BJ (cell line): ENCODE measurements at regions not wholly inside any gene's neighbourhood (a gene's known extent, or its start where the extent isn't known, plus 50 kb on each side); places are given as distances from the start of the nearest gene placed in this dataset.
"Not testable (repeated sequence)": the region's sequence is repeated elsewhere in the genome, so short reads cannot be mapped to it uniquely, and the experiment has no call there.

ENCODE experiments used
- CTCF ChIA-PET: fragments of 350-600 bp; formaldehyde crosslinking; extraction: SDS; loops from one replicate; lab custom pipeline; 2021; ENCODE audit warnings: antibody characterized with exemption, inconsistent platforms; lab: Yijun Ruan, JAX
- POLR2A ChIA-PET: fragments of 300-600 bp; sonication (Branson Sonifier 250); formaldehyde crosslinking; extraction: SDS; loops from one replicate; lab custom pipeline; 2021; ENCODE audit warnings: antibody characterized with exemption; lab: Charles Lee
- DNase-seq: peaks from one replicate; pipeline ENCODE4 v3.0.0-alpha.2; 2011; ENCODE audit warnings: low read depth
- H3K27me3 ChIP-seq: 2 replicates; pipeline ENCODE4 v1.6.0; 2011; ENCODE audit warnings: low read length; ENCODE audit not compliant: control insufficient read depth, insufficient read depth
- H3K36me3 ChIP-seq: 2 replicates; pipeline ENCODE4 v1.5.1; 2011; ENCODE audit warnings: low read length; ENCODE audit not compliant: control insufficient read depth, insufficient read depth
- H3K4me3 ChIP-seq: 2 replicates; pipeline ENCODE4 v1.5.1; 2011; ENCODE audit warnings: low read depth, mild to moderate bottlenecking, control low read depth, low read length
- TF ChIP-seq, protein P1 (sequence below): IDR thresholded peaks from 2 replicates; pipeline ENCODE4 v1.5.1; 2011; ENCODE audit warnings: low read depth, mild to moderate bottlenecking, control low read depth, inconsistent platforms, low read length, moderate library complexity; ENCODE audit not compliant: insufficient read depth

DNA sequence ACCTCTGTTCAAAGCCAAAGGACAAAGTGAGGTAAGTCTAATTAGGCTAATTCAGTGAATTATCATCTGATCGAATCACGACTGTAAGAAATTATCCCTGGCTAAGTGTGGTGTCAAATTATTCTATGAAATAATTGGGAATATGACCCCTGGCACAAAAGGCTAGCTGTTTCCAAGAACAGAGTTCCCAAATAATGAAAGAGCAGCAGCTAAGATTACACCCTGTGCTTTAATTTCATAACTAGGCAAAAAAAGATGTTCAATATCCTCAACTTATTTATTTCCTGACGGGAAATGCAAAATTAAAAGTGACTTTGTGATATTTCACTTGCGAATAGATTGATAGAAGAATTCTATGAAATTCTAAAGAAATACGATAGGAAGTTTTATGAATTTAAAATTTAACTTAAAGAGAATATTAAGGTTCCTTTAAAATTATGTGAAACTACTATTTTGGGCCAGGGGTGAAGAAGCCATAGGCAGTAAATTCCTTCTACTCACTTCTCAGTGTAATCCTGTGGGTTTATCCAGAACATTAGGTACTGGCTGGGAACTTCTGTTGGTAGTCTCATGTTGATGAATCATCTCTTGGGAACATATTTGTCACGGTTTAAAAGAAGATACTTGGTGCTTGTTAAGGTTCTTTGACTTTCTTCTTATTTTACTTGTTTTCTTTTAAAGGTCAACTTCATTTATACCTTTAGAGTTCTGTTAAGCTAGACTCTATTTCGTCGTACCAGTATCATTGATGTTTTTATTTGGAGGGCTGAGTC, 148.5 kb downstream of the POLR1F start:
- POLR2A ChIA-PET = no interaction called here
- Histone ChIP-seq H3K36me3 (no peaks in the 10 kb centered on the region), H3K4me3 (no peak overlapping the region), H3K27me3 (no peaks in the 10 kb centered on the region)
- CTCF ChIA-PET = no interaction called here
- TF ChIP-seq, protein P1, sequence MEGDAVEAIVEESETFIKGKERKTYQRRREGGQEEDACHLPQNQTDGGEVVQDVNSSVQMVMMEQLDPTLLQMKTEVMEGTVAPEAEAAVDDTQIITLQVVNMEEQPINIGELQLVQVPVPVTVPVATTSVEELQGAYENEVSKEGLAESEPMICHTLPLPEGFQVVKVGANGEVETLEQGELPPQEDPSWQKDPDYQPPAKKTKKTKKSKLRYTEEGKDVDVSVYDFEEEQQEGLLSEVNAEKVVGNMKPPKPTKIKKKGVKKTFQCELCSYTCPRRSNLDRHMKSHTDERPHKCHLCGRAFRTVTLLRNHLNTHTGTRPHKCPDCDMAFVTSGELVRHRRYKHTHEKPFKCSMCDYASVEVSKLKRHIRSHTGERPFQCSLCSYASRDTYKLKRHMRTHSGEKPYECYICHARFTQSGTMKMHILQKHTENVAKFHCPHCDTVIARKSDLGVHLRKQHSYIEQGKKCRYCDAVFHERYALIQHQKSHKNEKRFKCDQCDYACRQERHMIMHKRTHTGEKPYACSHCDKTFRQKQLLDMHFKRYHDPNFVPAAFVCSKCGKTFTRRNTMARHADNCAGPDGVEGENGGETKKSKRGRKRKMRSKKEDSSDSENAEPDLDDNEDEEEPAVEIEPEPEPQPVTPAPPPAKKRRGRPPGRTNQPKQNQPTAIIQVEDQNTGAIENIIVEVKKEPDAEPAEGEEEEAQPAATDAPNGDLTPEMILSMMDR = no peak
- no peak for DNase-seq

DNA sequence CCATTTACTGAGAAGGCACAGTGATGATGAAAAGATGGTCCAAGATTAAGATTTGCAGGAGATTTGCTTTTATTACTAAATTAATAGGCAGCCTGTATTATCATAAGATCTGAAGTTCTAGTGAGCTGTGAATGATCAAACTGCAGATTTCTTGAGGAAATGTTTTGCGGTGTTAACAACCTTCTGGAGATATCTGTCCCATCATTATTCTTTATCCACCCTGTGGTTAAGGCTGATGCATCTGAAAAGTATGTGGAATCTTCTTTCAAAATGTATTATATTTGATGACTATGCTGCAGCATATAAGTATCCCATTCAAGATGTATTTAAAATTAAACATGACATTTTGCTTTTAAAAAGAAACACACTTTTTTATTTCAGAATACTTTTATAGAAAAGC, 150.3 kb downstream of the POLR1F start:
- no peak for DNase-seq

DNA sequence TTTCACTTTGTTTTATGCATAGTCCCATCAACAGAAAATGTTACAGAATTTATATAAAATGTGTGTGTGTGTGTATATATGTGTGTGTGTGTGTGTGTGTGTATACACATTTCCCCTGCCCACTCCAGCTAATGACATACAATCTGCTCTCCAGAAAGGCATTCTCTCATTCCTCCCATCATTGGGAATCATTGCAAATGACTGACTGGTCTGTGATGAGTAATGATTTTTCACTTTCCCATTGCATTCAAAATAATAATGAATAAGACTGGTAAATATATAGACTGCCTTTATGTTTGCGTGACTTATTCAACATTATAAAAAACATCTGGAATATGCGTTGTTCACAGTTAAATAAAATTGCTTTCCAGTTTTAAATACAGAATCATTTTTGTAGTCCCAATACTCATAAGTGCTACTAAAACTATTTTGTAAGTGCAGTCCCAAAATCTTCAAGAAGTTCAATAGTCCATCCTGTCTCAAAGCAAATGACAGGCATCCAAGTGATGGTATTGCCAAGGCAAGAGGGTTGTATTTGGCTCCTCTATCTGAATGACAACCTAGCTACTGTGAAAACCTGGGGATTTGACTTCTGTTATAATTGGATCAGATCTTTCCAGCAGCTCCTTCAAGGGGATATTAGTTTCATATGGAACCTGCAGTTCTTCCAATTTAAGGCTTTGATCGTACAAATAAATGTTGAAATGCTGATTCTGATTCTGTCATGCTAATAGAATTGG, 150.9 kb downstream of the POLR1F start:
- no peaks in the 10 kb centered on the region for H3K36me3 ChIP-seq
- ChIA-PET POLR2A (no interaction called here), CTCF (no interaction called here)
- no peaks in the 10 kb centered on the region for H3K27me3 ChIP-seq
- TF ChIP-seq, protein P1 = no peak
- no peak for DNase-seq
- no peak overlapping the region for H3K4me3 ChIP-seq

More for the DNA sequence above, 150.3 kb downstream of the POLR1F start:
- no peaks in the 10 kb centered on the region for H3K27me3 ChIP-seq
- H3K4me3 ChIP-seq = no peak overlapping the region
- CTCF ChIA-PET = no interaction called here
- TF ChIP-seq, protein P1 = no peak
- POLR2A ChIA-PET = no interaction called here
- H3K36me3 ChIP-seq = no peaks in the 10 kb centered on the region

DNA sequence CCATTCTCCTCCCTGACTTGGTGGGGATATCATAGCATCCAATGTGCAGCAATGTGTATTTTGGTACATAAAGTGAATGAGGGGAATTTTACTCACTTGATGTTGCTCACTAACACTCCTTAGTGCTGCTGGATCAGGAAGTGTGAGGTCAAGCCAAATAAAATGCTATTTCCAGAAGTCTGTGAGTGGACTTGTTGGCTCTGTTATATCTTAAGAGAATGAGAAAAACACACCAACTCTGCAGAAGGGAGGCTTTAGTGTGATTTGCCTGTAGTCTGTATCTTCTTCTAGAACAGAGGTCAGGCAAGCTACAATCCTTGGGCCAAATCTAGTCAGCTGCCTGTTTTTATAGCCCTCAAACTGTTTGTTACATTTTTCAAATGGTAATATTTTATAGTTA, 154.3 kb downstream of the POLR1F start:
- Histone ChIP-seq H3K36me3 (no peaks in the 10 kb centered on the region), H3K27me3 (no peaks in the 10 kb centered on the region), H3K4me3 (no peak overlapping the region)
- CTCF ChIA-PET = interaction anchor here (0.7 kb wide), 1 partner anchor 1176 kb away, joined by 3 read pairs; no protein-coding TSS in a partner anchor
- DNase-seq = no peak
- POLR2A ChIA-PET = interaction anchor here (0.6 kb wide), 1 partner anchor 975 kb away, joined by 6 read pairs; no protein-coding TSS in a partner anchor
- TF ChIP-seq, protein P1 = no peak

DNA sequence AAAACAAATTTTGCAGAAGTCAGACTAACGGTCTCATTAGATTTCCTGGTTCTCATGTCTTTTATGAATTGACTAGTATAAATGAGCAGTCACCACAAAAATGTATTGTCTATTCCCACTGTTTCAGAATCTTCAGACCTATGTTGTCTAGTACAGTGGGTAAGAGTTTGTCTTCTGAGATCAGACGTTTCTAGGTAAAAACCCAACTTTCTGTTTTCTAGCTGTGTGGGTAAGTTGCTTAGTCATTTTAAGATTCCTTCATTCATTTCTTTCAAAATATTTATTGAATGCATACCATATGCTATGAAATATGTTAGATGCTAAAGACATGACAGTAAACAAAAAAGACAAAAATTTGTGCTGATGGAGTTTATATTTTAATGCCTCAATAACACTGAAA, 156.3 kb downstream of the POLR1F start:
- TF ChIP-seq, protein P1 = no peak
- CTCF ChIA-PET = no interaction called here
- H3K27me3 ChIP-seq = no peaks in the 10 kb centered on the region
- H3K36me3 ChIP-seq = no peaks in the 10 kb centered on the region
- POLR2A ChIA-PET = no interaction called here
- no peak for DNase-seq
- H3K4me3 ChIP-seq = no peak overlapping the region

DNA sequence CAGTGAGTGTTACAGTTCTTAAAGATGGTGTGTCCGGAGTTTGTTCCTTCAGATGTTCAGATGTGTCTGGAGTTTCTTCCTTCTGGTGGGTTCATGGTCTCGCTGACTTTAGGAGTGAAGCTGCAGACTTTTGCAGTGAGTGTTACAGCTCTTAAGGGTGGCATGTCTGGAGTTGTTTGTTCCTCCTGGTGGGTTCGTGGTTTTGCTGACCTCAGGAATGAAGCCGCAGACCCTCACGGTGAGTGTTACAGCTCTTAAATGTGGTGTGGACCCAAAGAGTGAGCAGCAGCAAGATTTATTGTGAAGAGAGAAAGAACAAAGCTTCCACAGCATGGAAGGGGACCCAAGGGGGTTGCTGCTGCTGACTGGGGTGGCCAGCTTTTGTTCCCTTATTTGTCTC, 159.6 kb downstream of the POLR1F start:
- H3K36me3 ChIP-seq, POLR2A ChIA-PET, DNase-seq, CTCF ChIA-PET, H3K4me3 ChIP-seq, H3K27me3 ChIP-seq: not testable (repeated sequence)
